ENCODE measurements at regions not wholly inside any gene's neighbourhood (a gene's known extent, or its start where the extent isn't known, plus 50 kb on each side); places are given as distances from the start of the nearest gene placed in this dataset.
"Not testable (repeated sequence)": the region's sequence is repeated elsewhere in the genome, so short reads cannot be mapped to it uniquely, and the experiment has no call there.

DNA sequence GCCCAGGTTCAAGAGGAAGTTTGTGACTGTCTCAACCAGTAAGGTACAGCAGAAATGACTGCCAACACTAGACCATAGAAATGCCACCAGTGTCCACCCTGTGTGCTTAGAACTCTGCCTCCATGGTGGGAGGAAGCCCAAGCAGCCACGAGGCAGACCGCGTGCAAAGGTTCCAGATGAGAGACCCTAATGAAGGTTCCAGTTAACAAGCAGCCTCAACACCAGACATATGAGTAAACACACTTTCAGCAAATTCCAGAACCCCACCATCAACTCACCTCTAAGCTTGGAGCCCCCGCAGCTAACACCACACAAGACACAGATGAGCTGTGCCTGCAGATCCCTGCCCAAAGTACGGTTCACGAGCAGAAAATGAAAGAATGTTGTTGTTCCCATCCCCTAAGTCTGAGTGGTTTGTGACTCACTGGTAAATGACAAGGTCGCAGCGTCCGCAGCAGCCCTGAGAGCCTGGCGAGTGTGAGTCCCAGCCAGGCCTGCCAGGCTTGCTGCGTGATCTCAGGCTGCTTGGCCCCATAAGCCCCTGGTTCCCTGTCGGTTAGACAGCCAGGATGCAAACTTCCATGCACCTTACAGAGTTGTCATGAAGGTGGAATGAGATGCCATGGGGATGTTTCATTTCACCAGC, 193.7 kb downstream of the C16orf95 start:
- H3K14ac ChIP-seq (ENCODE audit: low read length in 2 of 2): no peak overlapping the region
- H3K79me1 ChIP-seq (replicated peaks; ENCODE audit: low read length, poor library complexity, severe bottlenecking): no peaks in the 10 kb centered on the region
- no peak overlapping the region for H4K91ac ChIP-seq (ENCODE audit: low read length)
- no peak overlapping the region for H2AK5ac ChIP-seq (ENCODE audit: low read length, severe bottlenecking)
- H2BK5ac ChIP-seq (ENCODE audit: low read depth, low read length, poor library complexity, severe bottlenecking): no peak overlapping the region
- no peak overlapping the region for H3K4me3 ChIP-seq (ENCODE audit: insufficient read depth in 1 of 2, low read depth in 1 of 2, low read length in 2 of 2)
- H3K27ac ChIP-seq (ENCODE audit: low read length, poor library complexity, severe bottlenecking): no peak overlapping the region
- peaks cover 0 to 63% of the 10 kb centered on the region in 2 experiments for H3K27me3 ChIP-seq (ENCODE audit: control insufficient read depth in 1 of 2, insufficient read depth in 1 of 2, low read length in 2 of 2)
- no peak overlapping the region for H2BK120ac ChIP-seq (ENCODE audit: low read depth, low read length)
- H3K36me3 ChIP-seq (ENCODE audit: control insufficient read depth in 1 of 2, insufficient read depth in 2 of 2, low read depth in 1 of 2, low read length in 2 of 2): no peaks in the 10 kb centered on the region
- H4K8ac ChIP-seq (ENCODE audit: low read length): no peak overlapping the region
- H3K23ac ChIP-seq (ENCODE audit: low read length in 2 of 2): no peak overlapping the region
- peaks cover 4% of the 10 kb centered on the region for H3K9me3 ChIP-seq (ENCODE audit: control insufficient read depth, low read length)
- H3K4ac ChIP-seq (ENCODE audit: low read depth in 1 of 2, low read length in 2 of 2): no peak overlapping the region
- DNase-seq: peak; percentile 42
- H2AFZ ChIP-seq (ENCODE audit: low read depth, low read length): no peak overlapping the region
- H2BK15ac ChIP-seq (ENCODE audit: low read depth, poor library complexity, severe bottlenecking): no peak overlapping the region
- 76% methylated on average over 11 of the region's 12 CpGs for WGBS
- no peak overlapping the region for H3K18ac ChIP-seq (ENCODE audit: low read depth in 1 of 2, low read length in 2 of 2)
- H3K9ac ChIP-seq (ENCODE audit: low read length): no peak overlapping the region
- peaks cover 25% of the 10 kb centered on the region for H3K4me1 ChIP-seq (ENCODE audit: control insufficient read depth, insufficient read depth, low read depth, low read length)
- no peak overlapping the region for H2BK12ac ChIP-seq (ENCODE audit: low read length in 2 of 2)
- H3K4me2 ChIP-seq (ENCODE audit: low read length, poor library complexity, severe bottlenecking): no peak overlapping the region

DNA sequence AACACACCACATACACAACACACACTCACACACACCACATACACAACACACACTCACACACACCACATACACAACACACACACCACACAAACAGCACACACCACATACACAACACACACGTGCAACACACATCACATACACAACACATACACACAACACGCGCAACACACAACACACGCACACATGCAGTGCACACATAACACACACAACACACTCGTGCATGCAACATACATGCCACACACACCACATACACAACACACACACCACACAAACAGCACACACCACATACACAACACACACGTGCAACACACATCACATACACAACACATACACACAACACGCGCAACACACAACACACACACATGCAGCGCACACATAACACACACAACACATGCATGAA, 192.8 kb downstream of the C16orf95 start:
- not testable (repeated sequence) for H2BK12ac ChIP-seq (ENCODE audit: low read length in 2 of 2); H2BK15ac ChIP-seq (ENCODE audit: low read depth, poor library complexity, severe bottlenecking); H3K4me3 ChIP-seq (ENCODE audit: insufficient read depth in 1 of 2, low read depth in 1 of 2, low read length in 2 of 2); H2BK5ac ChIP-seq (ENCODE audit: low read depth, low read length, poor library complexity, severe bottlenecking); H3K4me2 ChIP-seq (ENCODE audit: low read length, poor library complexity, severe bottlenecking); H3K23ac ChIP-seq (ENCODE audit: low read length in 2 of 2); H2AFZ ChIP-seq (ENCODE audit: low read depth, low read length); H4K91ac ChIP-seq (ENCODE audit: low read length); H3K27ac ChIP-seq (ENCODE audit: low read length, poor library complexity, severe bottlenecking); H3K9ac ChIP-seq (ENCODE audit: low read length); DNase-seq; H3K4ac ChIP-seq (ENCODE audit: low read depth in 1 of 2, low read length in 2 of 2); H3K18ac ChIP-seq (ENCODE audit: low read depth in 1 of 2, low read length in 2 of 2); H4K8ac ChIP-seq (ENCODE audit: low read length); H3K79me1 ChIP-seq (replicated peaks; ENCODE audit: low read length, poor library complexity, severe bottlenecking); H2BK120ac ChIP-seq (ENCODE audit: low read depth, low read length); H2AK5ac ChIP-seq (ENCODE audit: low read length, severe bottlenecking); H3K36me3 ChIP-seq (ENCODE audit: control insufficient read depth in 1 of 2, insufficient read depth in 2 of 2, low read depth in 1 of 2, low read length in 2 of 2)
- 90% methylated on average over 9 of the region's 9 CpGs for WGBS
- H3K9me3 ChIP-seq (ENCODE audit: control insufficient read depth, low read length): peaks cover 11% of the 10 kb centered on the region
- peaks cover 25% of the 10 kb centered on the region for H3K4me1 ChIP-seq (ENCODE audit: control insufficient read depth, insufficient read depth, low read depth, low read length)
- peaks cover 0 to 69% of the 10 kb centered on the region in 2 experiments for H3K27me3 ChIP-seq (ENCODE audit: control insufficient read depth in 1 of 2, insufficient read depth in 1 of 2, low read length in 2 of 2)
- peak overlapping the region in 1 of 2 experiments; percentile 2 for H3K14ac ChIP-seq (ENCODE audit: low read length in 2 of 2)

- Histone ChIP-seq H3K4me1 (ENCODE audit: control insufficient read depth, insufficient read depth, low read depth, low read length) (peaks cover 32% of the 10 kb centered on the region), H3K14ac (ENCODE audit: low read length in 2 of 2) (peak overlapping the region in 1 of 2 experiments; percentile 55), H2BK120ac (ENCODE audit: low read depth, low read length) (no peak overlapping the region), H2BK12ac (ENCODE audit: low read length in 2 of 2) (no peak overlapping the region), H3K36me3 (ENCODE audit: control insufficient read depth in 1 of 2, insufficient read depth in 2 of 2, low read depth in 1 of 2, low read length in 2 of 2) (no peaks in the 10 kb centered on the region), H3K9ac (ENCODE audit: low read length) (no peak overlapping the region), H3K79me1 (replicated peaks; ENCODE audit: low read length, poor library complexity, severe bottlenecking) (no peaks in the 10 kb centered on the region), H2AK5ac (ENCODE audit: low read length, severe bottlenecking) (no peak overlapping the region), H3K4ac (ENCODE audit: low read depth in 1 of 2, low read length in 2 of 2) (no peak overlapping the region), H3K27me3 (ENCODE audit: control insufficient read depth in 1 of 2, insufficient read depth in 1 of 2, low read length in 2 of 2) (peaks cover 0 to 65% of the 10 kb centered on the region in 2 experiments), H3K27ac (ENCODE audit: low read length, poor library complexity, severe bottlenecking) (no peak overlapping the region), H3K23ac (ENCODE audit: low read length in 2 of 2) (no peak overlapping the region), H2BK5ac (ENCODE audit: low read depth, low read length, poor library complexity, severe bottlenecking) (no peak overlapping the region), H3K4me2 (ENCODE audit: low read length, poor library complexity, severe bottlenecking) (no peak overlapping the region), H4K8ac (ENCODE audit: low read length) (no peak overlapping the region), H2BK15ac (ENCODE audit: low read depth, poor library complexity, severe bottlenecking) (no peak overlapping the region), H4K91ac (ENCODE audit: low read length) (no peak overlapping the region), H3K18ac (ENCODE audit: low read depth in 1 of 2, low read length in 2 of 2) (no peak overlapping the region), H3K9me3 (ENCODE audit: control insufficient read depth, low read length) (peaks cover 11% of the 10 kb centered on the region), H2AFZ (ENCODE audit: low read depth, low read length) (no peak overlapping the region), H3K4me3 (ENCODE audit: insufficient read depth in 1 of 2, low read depth in 1 of 2, low read length in 2 of 2) (no peak overlapping the region)
- no peak for DNase-seq
- WGBS: 90% methylated on average over 38 of the region's 38 CpGs
Measured at GRCh38 chr16:87125206-87126155, 191.7 kb downstream of the C16orf95 start.

DNA sequence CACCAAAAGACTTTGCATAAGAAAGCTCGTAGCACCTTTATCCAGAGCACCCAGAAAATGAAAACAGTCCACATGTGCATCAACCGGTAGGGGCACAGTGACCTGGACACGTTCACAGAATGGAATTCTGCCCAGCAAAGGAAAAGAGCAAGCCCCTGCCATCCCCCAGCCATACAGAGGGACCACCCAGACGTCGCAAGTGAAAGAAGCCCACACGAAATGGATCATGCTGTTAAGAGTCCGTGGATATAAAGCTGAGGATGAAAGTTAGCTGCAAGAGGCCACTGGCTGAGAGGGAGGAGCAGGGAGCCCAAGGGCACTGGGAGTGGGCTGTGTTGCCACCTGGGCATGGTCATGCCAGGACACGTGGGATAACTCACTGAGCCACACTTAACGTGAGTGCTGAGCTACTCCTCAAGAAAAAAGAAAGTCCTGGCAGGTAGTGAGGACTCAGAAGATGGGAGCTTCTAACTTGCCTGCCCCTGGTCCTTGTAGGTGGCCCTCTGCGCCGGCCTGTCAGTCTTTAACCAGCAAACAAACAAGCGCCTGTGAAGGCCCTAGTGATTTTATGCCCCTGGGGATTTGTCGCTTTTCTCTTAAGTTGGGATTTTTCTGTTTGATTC, 190.7 kb downstream of the C16orf95 start:
- peaks cover 0 to 71% of the 10 kb centered on the region in 2 experiments for H3K27me3 ChIP-seq (ENCODE audit: control insufficient read depth in 1 of 2, insufficient read depth in 1 of 2, low read length in 2 of 2)
- H3K4me3 ChIP-seq (ENCODE audit: insufficient read depth in 1 of 2, low read depth in 1 of 2, low read length in 2 of 2): peak overlapping the region in 1 of 2 experiments; percentile 37
- H3K23ac ChIP-seq (ENCODE audit: low read length in 2 of 2): no peak overlapping the region
- no peak overlapping the region for H3K18ac ChIP-seq (ENCODE audit: low read depth in 1 of 2, low read length in 2 of 2)
- H3K79me1 ChIP-seq (replicated peaks; ENCODE audit: low read length, poor library complexity, severe bottlenecking): no peaks in the 10 kb centered on the region
- H2BK12ac ChIP-seq (ENCODE audit: low read length in 2 of 2): no peak overlapping the region
- H3K36me3 ChIP-seq (ENCODE audit: control insufficient read depth in 1 of 2, insufficient read depth in 2 of 2, low read depth in 1 of 2, low read length in 2 of 2): no peaks in the 10 kb centered on the region
- no peak overlapping the region for H2AK5ac ChIP-seq (ENCODE audit: low read length, severe bottlenecking)
- peak overlapping the region; percentile 53 for H3K9ac ChIP-seq (ENCODE audit: low read length)
- H3K9me3 ChIP-seq (ENCODE audit: control insufficient read depth, low read length): peaks cover 11% of the 10 kb centered on the region
- H4K91ac ChIP-seq (ENCODE audit: low read length): no peak overlapping the region
- 86% methylated on average over 13 of the region's 13 CpGs for WGBS
- DNase-seq: no peak
- no peak overlapping the region for H2BK15ac ChIP-seq (ENCODE audit: low read depth, poor library complexity, severe bottlenecking)
- no peak overlapping the region for H3K4ac ChIP-seq (ENCODE audit: low read depth in 1 of 2, low read length in 2 of 2)
- no peak overlapping the region for H2BK5ac ChIP-seq (ENCODE audit: low read depth, low read length, poor library complexity, severe bottlenecking)
- no peak overlapping the region for H2AFZ ChIP-seq (ENCODE audit: low read depth, low read length)
- no peak overlapping the region for H3K27ac ChIP-seq (ENCODE audit: low read length, poor library complexity, severe bottlenecking)
- no peak overlapping the region for H3K14ac ChIP-seq (ENCODE audit: low read length in 2 of 2)
- no peak overlapping the region for H4K8ac ChIP-seq (ENCODE audit: low read length)
- no peak overlapping the region for H2BK120ac ChIP-seq (ENCODE audit: low read depth, low read length)
- H3K4me2 ChIP-seq (ENCODE audit: low read length, poor library complexity, severe bottlenecking): no peak overlapping the region
- peaks cover 33% of the 10 kb centered on the region for H3K4me1 ChIP-seq (ENCODE audit: control insufficient read depth, insufficient read depth, low read depth, low read length)

All from mesenchymal stem cell (in vitro differentiated cells and primary cell).